HG03280 (cell line): ENCODE measurements at regions not wholly inside any gene's neighbourhood (a gene's known extent, or its start where the extent isn't known, plus 50 kb on each side); places are given as distances from the start of the nearest gene placed in this dataset.

ENCODE experiments used
- ATAC-seq: cut with Tn5 transposase; IDR thresholded peaks from one replicate; pipeline ENCODE4 v1.9.1; 2021; ENCODE audit warnings: mild to moderate bottlenecking, moderate library complexity; ENCODE audit not compliant: unreplicated experiment

DNA sequence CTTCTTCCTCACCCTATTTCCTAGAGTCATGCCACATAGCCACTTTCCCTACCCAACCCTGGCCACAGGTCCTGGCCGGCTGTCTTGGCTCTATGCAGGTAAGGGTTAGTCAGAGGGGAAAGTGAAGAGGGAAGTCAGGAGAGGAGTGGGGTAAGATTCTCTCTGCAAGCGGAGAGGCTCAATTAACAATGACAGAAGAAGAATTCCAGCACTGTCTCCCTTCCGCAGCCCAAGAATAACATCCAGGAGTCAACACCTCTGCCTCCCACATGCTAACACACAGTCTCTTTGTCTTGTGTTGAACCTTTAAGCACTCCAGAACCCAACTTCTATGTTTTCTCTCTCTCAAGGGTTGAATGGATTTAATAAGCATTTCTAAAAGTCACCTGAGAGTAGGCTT, 235.1 kb upstream of the ANKRD55 start:
- no peak for ATAC-seq

DNA sequence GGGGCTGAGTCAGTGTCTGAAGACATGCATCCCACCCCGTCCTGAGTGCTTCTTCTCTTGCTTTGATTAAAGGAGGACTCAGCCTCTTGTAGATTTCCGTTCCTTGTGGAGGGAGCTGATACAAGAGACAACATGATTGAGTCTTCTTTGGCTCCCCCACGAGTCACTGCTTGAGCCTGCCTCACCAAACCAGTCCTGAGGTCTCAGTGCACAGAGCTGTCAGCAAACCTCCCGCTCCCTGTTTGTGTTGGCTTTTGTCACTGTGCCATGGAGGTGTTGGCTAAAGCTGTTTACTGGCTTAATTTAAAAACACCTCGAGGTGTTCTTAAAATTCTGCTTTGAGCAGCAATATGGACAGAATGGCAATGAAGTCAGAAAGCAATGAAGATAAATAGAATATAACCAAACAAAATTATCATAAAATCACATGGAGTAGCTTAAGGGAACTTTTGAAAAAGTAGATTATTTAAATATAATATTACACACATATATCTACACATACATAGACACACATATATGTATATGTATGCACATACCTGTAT, 234.1 kb upstream of the ANKRD55 start:
- ATAC-seq = no peak

DNA sequence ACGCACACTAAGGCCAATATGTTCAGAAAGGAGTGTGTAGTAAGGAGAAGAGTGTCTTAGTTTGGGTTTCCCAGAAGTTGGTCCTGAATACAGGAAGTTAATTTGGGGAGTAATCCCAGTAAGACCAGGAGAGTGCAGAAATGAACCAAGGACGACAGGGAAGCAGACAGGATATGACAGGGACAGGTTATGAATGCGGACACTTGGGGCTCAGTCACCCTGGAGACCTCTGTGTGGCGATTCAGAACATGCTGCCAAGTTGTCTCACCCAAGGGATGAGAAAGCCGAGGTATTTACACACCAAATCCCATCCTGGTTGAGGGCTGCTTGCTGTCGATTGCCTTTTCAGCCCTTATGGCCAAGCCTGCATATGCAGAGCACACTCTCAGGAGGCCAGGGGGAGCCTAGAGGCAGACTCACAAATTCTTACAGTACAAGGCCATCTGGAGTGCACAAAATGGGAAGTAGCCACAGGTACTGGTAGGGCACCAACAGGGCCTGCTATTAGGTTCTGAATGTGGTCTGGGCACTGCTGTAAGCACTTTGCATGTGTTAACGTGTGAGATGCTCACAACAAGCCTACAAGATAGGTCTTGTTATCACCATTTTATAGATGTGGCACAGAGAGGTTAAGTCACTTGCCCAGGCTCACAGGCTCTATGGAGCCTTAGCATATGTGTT, 233.1 kb upstream of the ANKRD55 start:
- no peak for ATAC-seq

DNA sequence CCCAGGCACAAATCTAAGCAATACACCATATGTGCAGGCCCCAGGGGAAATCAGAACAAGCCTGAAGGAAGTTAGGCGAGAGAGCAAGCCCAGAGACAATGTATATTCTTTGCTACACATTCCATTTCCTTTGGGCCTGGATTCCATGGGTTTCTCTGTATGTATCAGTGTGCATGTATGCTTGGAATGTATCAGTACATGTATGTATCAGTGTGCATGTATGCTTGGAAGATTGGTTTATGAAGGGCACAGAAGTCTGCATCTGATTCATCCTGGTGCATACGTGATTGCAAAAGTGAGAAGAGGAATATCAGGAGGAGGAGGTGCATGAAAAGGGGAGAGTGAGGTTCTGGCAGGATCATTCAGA, 232.6 kb upstream of the ANKRD55 start:
- no peak for ATAC-seq

DNA sequence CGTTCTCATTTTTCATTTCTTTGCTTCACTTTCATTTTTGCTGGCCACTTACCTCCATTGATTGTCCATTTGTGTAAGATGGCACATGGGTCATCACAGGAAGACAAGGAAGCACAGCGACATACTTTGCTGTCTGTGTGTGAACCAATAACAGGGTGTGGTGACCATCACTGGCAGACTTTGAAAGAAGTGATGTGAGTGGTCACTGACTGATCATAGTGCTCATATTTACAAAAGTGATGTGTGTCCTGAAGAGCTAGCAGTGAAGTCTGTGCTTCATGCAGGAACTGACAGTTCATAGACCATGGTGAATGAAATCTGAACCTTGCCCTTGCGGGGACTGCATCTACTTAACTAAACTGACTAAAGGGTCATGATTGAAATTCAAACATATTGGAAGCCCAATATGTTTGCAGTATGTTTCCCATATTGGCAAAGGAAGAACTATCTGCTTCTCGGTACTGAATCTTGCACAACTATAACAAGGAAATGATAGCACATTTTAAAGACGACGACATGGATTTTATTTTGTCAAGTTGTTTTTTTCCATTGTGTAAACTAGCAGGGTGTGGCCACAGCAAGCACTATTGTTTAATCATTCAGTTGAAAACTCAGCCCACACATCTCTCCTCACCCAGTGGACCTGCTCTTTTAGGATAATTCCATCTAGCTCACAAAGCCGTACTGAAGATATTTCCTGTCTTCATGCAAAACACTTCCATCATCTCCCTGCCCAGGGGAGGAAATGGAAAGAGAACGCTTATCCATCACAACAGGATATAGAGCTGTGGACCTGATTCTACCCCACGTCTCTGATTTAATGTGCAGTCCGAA, 232.0 kb upstream of the ANKRD55 start:
- no peak for ATAC-seq

DNA sequence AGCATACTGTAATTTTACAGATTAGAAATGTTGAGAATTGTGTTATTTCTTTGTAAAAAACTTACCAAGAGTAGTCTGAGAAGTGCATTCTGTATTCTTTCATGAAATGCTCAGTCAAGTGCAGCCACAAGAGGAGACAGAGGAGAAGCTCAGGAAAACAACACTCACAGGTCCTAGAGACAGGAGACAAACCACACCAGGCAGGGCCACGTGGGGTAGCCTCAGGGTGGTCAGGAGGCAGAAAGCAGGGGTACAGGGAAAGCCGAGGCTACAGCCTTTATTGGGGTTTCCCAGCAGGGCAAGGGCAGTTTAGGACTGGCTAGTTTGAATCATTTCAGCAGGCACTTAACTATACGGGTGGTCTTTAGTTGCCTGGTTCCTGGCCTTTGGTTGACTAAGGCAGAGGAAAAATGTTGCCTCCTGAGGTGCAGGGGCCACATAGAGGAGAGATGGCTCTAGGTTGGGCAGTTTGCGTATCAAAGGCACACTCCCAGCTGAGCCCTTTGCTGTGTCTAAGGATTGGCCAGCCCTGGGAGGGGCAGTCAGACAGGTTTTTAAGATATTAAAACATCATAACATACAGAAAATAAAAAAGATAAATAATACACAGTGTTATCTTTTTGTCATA, 230.9 kb upstream of the ANKRD55 start:
- ATAC-seq = no peak

DNA sequence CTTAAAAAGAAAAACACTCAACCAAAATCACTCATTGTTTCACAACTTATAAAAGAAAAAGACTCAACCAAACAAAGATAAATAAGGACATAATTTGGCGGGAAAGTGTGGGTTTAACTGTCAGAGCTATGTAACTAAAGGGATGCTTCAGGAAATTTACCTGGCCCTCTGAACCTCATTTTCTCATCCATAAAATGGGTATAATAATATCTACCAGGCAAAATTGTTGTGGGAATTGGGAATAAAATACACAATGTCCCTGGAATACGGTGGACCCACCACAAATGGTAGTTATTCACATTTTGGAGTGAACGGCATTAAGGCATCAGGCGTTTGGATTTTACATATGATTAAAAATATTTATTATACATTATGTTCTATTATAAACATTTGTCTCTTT, 228.5 kb upstream of the ANKRD55 start:
- no peak for ATAC-seq

DNA sequence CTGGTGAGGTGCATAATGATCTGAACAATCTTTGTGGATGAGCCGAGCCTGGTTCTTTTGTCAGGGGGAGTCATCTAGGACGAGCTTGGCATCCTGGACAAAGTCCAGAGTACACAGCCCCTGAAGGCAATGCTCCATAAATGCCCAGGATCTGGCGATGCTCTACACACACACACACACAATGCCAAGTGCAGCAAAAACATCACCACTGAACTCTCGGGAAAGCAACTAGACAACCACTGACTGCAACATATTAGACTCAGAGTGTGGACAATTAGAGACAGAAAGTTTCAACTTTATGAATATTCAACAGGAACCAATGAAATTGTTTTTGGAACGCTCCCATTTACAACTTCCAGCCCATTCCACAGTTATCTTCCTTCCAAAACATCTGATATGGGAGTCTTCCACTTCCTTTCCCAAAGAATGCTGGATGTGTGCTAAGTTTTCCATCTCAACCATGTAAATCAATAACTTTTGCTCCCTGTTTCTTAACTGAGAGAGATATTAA, 227.6 kb upstream of the ANKRD55 start:
- ATAC-seq = no peak

DNA sequence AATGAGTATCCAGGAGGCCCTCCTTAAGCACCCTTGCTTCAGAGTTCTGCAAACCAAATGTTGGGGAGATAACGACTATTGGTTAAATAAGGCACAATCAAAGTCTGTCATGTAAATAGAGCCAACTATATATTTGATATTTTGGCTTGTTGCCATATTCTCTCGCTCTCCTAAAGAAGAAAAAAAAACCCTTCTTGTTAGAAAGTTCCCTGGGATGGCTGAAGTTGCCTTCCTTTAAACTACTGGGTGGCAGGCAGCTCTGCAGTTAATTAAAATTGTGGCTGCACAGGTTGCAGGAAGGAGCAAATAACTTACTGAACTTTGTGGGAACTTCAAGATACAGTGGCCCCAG, 227.0 kb upstream of the ANKRD55 start:
- no peak for ATAC-seq

DNA sequence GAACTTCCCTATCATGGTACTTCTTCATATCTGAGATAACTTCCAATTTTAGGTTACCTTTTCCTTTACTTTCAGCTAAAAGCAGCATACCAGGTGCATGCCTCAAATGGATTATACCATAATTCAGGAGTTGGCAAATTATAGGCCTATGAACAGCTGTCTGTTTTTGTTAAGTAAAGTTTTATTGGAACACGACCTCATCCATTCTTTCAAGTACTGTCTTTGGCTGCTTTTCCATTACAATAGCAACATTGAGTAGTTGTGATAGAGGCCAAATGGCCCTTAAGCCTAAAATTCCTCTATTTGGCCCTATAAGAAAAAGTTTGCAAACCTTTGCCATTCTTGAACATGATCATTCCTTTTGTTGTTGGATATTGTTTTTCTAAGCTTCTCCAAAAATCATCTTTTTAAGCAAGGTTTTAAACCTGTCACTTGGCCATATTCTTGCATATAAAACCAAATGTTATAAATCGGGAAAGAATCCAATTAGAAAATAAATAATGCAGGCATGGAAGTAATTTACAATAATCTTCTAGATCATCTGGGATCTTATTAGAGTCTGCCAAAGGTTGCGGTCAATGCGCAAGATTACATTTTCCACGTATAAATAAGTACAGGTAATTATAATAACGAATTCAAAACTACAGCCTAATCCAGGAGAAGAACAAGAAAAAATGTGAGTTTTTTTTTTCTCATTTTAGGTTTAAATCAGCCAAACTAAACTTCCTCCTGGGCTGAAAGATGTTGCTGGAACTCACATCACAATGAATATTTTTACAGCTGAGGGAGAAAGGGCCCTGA, 226.5 kb upstream of the ANKRD55 start:
- no peak for ATAC-seq

DNA sequence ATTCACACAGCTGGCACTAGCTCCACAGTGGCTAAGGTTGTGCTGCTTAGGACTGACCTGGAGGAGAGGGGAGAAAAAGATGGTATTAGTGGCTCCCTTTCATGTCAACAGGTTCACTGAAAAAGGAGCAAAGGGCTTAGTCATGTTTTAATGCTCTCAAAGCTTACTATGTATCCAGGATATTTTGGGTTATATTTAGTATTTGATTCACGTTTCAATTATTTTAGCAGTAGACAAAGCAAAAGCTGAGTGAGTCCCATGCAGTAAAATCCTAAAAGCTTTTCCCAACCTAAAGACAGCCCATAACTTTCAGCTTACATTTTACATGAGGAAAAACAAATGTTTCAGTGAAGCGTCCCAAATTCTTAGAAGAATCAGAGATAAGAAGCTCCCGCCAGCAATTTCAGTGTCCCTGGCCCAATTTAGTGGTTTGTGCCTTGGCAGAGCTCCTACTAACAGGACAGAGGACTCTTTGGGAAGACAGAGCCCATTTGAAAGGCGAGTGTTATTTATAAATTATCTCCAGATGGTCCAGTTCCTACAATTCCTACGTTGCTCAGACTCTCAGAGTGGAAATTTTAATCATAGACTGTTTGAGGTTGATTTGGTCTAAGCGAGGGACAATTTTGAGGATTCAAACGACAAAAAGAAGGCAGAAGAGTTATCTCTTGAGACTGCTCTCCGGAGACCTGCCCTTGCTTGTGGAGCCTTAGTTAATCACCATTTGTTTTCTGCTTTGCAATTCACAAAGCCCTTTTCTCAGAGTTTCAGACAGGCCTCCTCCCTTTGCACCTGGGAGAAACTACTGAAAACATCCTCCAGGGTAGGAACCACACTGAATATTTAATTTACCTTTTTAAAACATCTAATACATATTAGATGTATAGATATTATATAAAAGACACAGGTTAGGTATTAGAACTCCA, 225.0 kb upstream of the ANKRD55 start:
- no peak for ATAC-seq

DNA sequence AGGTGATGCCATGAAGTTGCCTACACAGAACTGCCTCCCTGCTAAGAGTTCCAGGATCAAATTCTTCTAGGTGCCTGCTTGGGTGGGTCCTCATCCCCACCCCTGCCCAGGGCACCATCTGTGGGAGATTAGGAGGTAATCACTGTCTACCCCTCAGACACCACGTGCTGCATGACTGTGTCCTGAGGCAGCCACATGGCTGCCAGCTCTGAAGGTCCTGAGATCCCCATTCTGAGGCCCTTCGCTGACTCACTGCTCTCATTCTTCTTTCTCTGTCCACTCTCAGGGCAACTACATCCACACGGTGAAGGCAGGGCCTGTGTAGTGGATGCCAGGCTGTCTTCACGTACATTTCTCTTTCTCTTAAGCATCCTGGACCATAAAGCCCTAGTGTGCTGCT, 222.9 kb upstream of the ANKRD55 start:
- ATAC-seq = no peak

DNA sequence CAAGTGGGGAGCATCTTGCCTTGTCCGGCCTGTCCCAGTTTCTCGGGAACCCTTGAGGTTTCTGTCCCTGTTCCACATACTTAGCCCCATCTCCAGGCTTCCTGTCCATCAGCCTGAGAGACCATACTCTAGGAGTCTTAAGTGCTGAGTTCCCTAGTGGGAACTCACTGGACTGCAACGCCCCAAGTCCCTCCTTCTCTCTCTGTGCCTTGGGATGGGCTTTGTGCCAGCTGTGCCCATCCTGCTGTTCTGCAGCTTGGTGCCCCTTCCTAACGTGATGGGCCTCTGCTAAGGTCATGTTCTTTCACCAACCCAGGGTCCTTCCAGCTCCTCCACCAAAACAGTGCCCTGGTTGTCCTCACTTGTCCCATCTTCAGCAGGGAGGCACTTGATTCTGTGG, 222.3 kb upstream of the ANKRD55 start:
- ATAC-seq = no peak

DNA sequence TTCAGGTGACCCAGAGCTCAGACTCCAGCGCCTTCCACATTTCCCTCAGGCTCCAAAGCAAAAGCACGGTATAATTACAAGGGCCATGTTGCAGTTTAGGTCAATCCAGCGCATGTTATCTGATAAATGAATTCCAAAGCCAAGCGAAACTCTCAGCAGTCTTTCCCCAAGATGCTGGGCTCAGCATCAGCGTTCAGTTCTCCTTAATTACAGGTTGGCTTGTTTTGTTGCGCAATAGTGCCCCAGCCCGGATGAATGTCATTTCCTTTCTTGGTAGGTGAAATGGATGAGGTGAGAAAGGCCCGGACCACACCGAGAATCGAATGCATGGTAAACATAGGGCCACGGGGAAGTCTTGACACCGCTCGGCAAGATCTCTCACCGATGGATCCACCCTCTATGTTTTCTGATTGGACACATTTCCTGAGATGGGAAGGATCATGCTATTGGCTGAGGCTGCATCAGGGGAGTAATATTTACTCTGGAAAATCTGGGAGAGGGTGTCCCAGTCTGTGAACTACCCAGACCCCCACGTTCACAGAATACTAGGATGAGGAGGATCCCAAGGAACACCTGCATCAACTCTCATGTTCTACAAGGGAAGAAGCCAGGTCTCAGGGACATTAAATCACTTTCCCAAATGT, 221.2 kb upstream of the ANKRD55 start:
- no peak for ATAC-seq

DNA sequence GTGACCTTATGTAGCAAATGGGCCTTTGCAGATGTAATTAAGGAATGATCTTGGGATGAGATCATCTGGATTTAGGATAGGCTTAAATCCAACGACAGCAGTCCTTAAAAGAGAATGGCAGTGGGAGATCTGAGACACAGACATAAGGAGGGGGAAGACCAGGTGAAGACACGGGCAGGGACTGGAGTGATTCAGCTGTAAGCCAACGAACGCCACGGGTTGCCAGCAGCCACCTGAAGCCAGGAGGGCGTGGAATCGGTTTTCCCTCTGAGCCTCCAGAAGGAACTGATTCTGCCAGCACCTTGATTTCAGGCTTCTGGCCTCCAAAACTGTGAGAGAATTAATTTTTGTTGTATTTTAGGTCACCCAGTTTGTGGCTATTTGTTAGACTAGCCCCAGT, 218.6 kb upstream of the ANKRD55 start:
- ATAC-seq = no peak

DNA sequence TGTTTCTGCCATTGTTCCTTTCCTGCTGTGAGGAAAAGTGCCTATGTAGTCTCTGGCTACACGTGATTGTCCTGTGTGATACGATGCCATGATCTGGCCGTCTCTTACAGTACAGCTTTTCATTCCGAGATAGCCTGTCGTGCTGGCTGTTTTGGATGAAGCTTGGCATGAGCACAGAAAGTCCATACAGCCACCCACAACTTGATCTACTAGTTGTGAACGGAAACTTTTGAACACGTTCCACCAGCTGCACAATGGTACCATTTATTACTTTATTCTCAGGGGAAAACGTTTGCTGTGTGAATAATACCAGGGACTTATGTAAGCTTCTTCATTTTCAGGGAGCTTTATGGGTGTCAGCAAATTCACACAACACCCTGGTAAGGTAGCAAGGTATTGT, 217.6 kb upstream of the ANKRD55 start:
- no peak for ATAC-seq

DNA sequence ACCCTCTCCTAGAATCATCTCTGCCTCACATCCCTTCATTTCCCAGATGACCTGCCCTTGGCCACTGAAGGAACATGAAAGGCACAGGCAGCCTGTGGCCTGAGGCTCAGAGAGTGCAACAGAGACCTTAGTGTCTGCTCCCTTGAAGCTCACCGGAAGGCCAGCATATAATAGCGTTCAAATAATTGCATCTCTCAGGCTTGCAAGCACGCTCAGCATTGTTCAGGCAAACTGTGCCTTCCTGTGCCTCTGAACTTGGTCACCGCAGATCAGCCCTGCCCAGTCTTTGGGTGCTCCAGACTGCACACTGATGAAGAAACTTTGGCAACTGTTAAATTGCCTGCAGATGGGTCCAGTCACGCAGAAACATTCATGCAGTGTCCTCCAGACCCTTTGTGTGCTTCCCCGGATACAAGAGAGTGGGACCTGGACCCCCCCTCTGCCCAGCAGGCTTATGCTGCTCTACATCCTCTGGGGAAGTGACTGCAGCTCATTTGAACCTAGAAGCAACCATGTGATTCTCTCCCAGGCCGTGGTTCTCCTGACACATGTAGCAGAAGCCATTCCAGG, 216.0 kb upstream of the ANKRD55 start:
- no peak for ATAC-seq

DNA sequence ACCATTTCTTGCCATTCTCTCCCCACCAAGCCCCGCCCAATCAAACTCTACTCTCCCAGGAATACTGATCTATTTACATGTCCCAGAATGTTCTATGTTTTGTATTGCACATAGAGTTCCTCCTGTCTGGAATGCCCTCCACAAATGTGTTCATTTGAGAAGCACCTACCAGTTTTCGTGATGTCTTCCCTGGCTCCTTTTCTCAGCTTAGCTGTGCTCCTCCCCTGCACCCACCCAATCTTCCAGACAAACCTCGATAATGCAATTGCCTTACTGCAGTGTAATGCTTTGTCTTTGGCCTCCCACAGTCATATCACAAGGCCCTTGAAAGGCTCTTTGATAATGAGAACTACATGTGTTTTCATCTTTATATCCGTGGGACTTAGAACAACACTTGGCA, 214.5 kb upstream of the ANKRD55 start:
- ATAC-seq = no peak

DNA sequence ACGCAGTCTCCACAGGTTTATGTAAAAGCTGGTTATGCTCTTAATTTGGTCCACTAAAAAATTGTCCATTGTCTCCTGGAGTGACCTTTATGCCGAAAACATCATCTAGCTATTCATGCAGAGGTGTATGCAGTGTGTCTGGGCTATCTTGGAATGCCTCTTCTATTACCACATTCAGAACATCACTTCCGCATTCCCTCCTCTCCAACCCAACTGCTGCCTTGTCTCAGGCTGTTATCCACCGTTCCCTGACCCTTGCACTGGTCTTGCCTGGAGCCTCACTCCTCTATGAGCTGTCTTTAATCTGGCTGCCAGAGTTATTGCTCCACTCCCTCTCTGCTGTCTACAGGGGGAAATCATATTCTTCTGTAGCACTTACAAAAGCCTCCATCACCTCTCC, 214.1 kb upstream of the ANKRD55 start:
- no peak for ATAC-seq
